Hippocampal formation (tissue), 2 donors: ENCODE measurements at regions not wholly inside any gene's neighbourhood (a gene's known extent, or its start where the extent isn't known, plus 50 kb on each side); places are given as distances from the start of the nearest gene placed in this dataset.
"Not testable (repeated sequence)": the region's sequence is repeated elsewhere in the genome, so short reads cannot be mapped to it uniquely, and the experiment has no call there.

Source experiments
- DNase-seq, 2 donors: peaks; one replicate each; lab custom pipeline; 2025; lab: John Stamatoyannopoulos, UW

GRCh38 chr3:191869738-191870415 lies 408.9 kb downstream of the PYDC2 start:
- no peak for DNase-seq

GRCh38 chr3:191873736-191874135 lies 412.8 kb downstream of the PYDC2 start:
- no peak for DNase-seq

- no peak for DNase-seq
These were observed 421.3 kb downstream of the PYDC2 start for GRCh38 chr3:191882289-191882688.

GRCh38 chr3:191884132-191884531 lies 423.2 kb downstream of the PYDC2 start:
- DNase-seq = no peak

- no peak for DNase-seq
These were observed 428.1 kb downstream of the PYDC2 start for GRCh38 chr3:191889106-191889505.

GRCh38 chr3:191889756-191890155 lies 428.8 kb downstream of the PYDC2 start:
- no peak for DNase-seq

- no peak for DNase-seq
These were observed 433.4 kb downstream of the PYDC2 start for GRCh38 chr3:191894406-191894805.

- no peak for DNase-seq
These were observed 440.8 kb downstream of the PYDC2 start for GRCh38 chr3:191901741-191902140.

- no peak for DNase-seq
These were observed 451.7 kb downstream of the PYDC2 start for GRCh38 chr3:191912616-191913204.

- DNase-seq = no peak
These were observed 454.7 kb downstream of the PYDC2 start for GRCh38 chr3:191915712-191916111.

- no peak for DNase-seq
These were observed 458.6 kb downstream of the PYDC2 start for GRCh38 chr3:191919491-191920026.

- DNase-seq = no peak
These were observed 461.6 kb downstream of the PYDC2 start for GRCh38 chr3:191922570-191922969.

GRCh38 chr3:191927183-191927817 lies 466.3 kb downstream of the PYDC2 start:
- not testable (repeated sequence) for DNase-seq

- DNase-seq = not testable (repeated sequence)
These were observed 467.0 kb downstream of the PYDC2 start for GRCh38 chr3:191927998-191928397.

GRCh38 chr3:191944835-191945234 lies 483.9 kb downstream of the PYDC2 start:
- DNase-seq = no peak

- DNase-seq = no peak
These were observed 491.2 kb downstream of the PYDC2 start for GRCh38 chr3:191952186-191952585.

- no peak for DNase-seq
These were observed 491.6 kb downstream of the PYDC2 start for GRCh38 chr3:191952609-191953008.

GRCh38 chr3:191958980-191959671 lies 498.2 kb downstream of the PYDC2 start:
- DNase-seq = no peak

- no peak for DNase-seq
These were observed 499.0 kb downstream of the PYDC2 start for GRCh38 chr3:191959876-191960413.

- no peak for DNase-seq
These were observed 500.1 kb downstream of the PYDC2 start for GRCh38 chr3:191961022-191961421.

- DNase-seq = no peak
These were observed 500.6 kb downstream of the PYDC2 start for GRCh38 chr3:191961529-191961928.

GRCh38 chr3:191962324-191962723 lies 501.4 kb downstream of the PYDC2 start:
- DNase-seq = no peak
